ENCODE measurements at regions not wholly inside any gene's neighbourhood (a gene's known extent, or its start where the extent isn't known, plus 50 kb on each side); places are given as distances from the start of the nearest gene placed in this dataset.

DNA sequence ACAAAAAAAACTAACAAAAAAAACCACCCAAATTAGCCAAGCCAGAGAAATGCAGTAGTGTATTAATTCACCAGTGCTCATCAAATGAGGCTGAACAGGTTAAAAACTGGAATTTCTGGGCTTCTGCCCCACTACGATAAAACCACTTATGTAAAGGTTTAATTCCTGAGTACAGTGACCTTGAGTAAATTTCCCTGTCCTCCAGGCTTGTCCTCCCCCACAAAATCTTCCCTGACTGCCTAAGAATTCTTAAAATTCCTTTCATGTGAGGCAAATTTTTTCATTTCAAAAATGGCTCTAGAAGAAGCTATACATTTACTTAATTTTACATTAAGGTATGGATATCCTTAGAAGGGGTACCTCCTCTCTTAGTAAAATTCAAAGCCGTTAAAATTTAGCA is 80.1 kb upstream of the ID4 start:
- Histone ChIP-seq H3K27ac (ENCODE audit: insufficient read depth, low read length) (peak overlapping the region; percentile 67), H2BK15ac (ENCODE audit: low read depth, low read length) (peak overlapping the region; percentile 51; the same call in 1 of the 3 replicates), H3K4me3 (ENCODE audit: insufficient read depth, low read depth, low read length) (no peak overlapping the region), H4K8ac (ENCODE audit: low read depth in 2 of 2, low read length in 2 of 2) (peak overlapping the region; percentile 60 to 74; a peak in 2 of 4 replicates), H3K4ac (ENCODE audit: low read depth, low read length) (peak overlapping the region; percentile 89), H3K27me3 (ENCODE audit: control insufficient read depth, insufficient read depth, low read length) (no peaks in the 10 kb centered on the region), H2BK20ac (ENCODE audit: low read depth, low read length) (peak overlapping the region; percentile 98), H3K9me1 (ENCODE audit: insufficient read depth, low read length) (peaks cover 9% of the 10 kb centered on the region; the same call in 1 of the 2 replicates), H3K79me1 (ENCODE audit: low read depth in 1 of 2, low read length in 2 of 2) (no peaks in the 10 kb centered on the region), H3K18ac (ENCODE audit: low read depth, low read length) (peak overlapping the region; percentile 84; the same call in 1 of the 2 replicates), H4K5ac (ENCODE audit: low read depth, low read length) (peak overlapping the region; percentile 68; the same call in 1 of the 2 replicates), H3K9ac (ENCODE audit: low read depth, low read length) (no peak overlapping the region), H2AK5ac (ENCODE audit: low read depth, low read length) (peak overlapping the region; percentile 55; the same call in 1 of the 2 replicates), H3K56ac (ENCODE audit: extremely low read depth, insufficient read depth, low read length) (peak overlapping the region; percentile 78; the same call in 1 of the 2 replicates), H2BK120ac (ENCODE audit: low read depth, low read length) (peak overlapping the region; percentile 89), H3K14ac (replicated peaks; ENCODE audit: low read depth, low read length) (peak overlapping the region; percentile 90), H3K4me2 (ENCODE audit: low read depth, low read length) (peak overlapping the region; percentile 65; the same call in 1 of the 2 replicates), H2BK5ac (ENCODE audit: low read depth, low read length, poor library complexity, severe bottlenecking) (peak overlapping the region; percentile 80), H3K36me3 (ENCODE audit: control insufficient read depth, insufficient read depth, low read length) (no peaks in the 10 kb centered on the region), H2AK9ac (replicated peaks; ENCODE audit: low read depth, low read length, poor library complexity) (peak overlapping the region; percentile 4), H4K91ac (ENCODE audit: insufficient read depth, low read depth, low read length) (peak overlapping the region; percentile 61), H3K9me3 (ENCODE audit: control insufficient read depth, insufficient read depth, low read length) (no peaks in the 10 kb centered on the region), H2AFZ (replicated peaks; ENCODE audit: low read length, poor library complexity) (peak overlapping the region; percentile 68), H4K20me1 (ENCODE audit: insufficient read depth, low read length) (no peaks in the 10 kb centered on the region), H3K4me1 (ENCODE audit: control insufficient read depth, insufficient read depth, low read length) (peaks cover 8% of the 10 kb centered on the region), H3K23ac (ENCODE audit: low read depth, low read length) (peak overlapping the region; percentile 55; the same call in 1 of the 2 replicates)
- ChIA-PET CTCF (no interaction called here), POLR2A (ENCODE audit: unreplicated experiment) (no interaction called here)
- dilution Hi-C loops (cut with HindIII; ENCODE audit: low sequenced_read_pairs, unreplicated experiment) (no loop called here), intact Hi-C loops (cut with micrococcal nuclease) (no loop called here), in situ Hi-C loops (cut with MboI; ENCODE audit: low sequenced_read_pairs) (no loop called here)
- no peak for TF ChIP-seq CEBPB (IDR thresholded peaks at IDR 0.05; ENCODE audit: low read depth, low read length)
- no peak for TF ChIP-seq RAD21 (IDR thresholded peaks at IDR 0.05; ENCODE audit: low read length)
- TF ChIP-seq, protein P1, sequence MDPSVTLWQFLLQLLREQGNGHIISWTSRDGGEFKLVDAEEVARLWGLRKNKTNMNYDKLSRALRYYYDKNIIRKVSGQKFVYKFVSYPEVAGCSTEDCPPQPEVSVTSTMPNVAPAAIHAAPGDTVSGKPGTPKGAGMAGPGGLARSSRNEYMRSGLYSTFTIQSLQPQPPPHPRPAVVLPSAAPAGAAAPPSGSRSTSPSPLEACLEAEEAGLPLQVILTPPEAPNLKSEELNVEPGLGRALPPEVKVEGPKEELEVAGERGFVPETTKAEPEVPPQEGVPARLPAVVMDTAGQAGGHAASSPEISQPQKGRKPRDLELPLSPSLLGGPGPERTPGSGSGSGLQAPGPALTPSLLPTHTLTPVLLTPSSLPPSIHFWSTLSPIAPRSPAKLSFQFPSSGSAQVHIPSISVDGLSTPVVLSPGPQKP (IDR thresholded peaks at IDR 0.05; ENCODE audit: borderline replicate concordance, low read depth, low read length): no peak
- TF ChIP-seq POLR2A (IDR thresholded peaks at IDR 0.05; ENCODE audit: low read depth, low read length): no peak
- TF ChIP-seq RCOR1 (IDR thresholded peaks at IDR 0.05; ENCODE audit: insufficient replicate concordance, low read length): no peak
- TF ChIP-seq, protein P2, sequence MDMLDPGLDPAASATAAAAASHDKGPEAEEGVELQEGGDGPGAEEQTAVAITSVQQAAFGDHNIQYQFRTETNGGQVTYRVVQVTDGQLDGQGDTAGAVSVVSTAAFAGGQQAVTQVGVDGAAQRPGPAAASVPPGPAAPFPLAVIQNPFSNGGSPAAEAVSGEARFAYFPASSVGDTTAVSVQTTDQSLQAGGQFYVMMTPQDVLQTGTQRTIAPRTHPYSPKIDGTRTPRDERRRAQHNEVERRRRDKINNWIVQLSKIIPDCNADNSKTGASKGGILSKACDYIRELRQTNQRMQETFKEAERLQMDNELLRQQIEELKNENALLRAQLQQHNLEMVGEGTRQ (IDR thresholded peaks at IDR 0.05; ENCODE audit: low read depth, low read length): no peak
- TF ChIP-seq MAZ (IDR thresholded peaks at IDR 0.05; ENCODE audit: borderline replicate concordance, low read depth, low read length): no peak
- TF ChIP-seq MAFK (IDR thresholded peaks at IDR 0.05; ENCODE audit: low read depth, low read length): no peak
- TF ChIP-seq, protein P3, sequence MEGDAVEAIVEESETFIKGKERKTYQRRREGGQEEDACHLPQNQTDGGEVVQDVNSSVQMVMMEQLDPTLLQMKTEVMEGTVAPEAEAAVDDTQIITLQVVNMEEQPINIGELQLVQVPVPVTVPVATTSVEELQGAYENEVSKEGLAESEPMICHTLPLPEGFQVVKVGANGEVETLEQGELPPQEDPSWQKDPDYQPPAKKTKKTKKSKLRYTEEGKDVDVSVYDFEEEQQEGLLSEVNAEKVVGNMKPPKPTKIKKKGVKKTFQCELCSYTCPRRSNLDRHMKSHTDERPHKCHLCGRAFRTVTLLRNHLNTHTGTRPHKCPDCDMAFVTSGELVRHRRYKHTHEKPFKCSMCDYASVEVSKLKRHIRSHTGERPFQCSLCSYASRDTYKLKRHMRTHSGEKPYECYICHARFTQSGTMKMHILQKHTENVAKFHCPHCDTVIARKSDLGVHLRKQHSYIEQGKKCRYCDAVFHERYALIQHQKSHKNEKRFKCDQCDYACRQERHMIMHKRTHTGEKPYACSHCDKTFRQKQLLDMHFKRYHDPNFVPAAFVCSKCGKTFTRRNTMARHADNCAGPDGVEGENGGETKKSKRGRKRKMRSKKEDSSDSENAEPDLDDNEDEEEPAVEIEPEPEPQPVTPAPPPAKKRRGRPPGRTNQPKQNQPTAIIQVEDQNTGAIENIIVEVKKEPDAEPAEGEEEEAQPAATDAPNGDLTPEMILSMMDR (conservative IDR thresholded peaks at IDR 0.05; ENCODE audit: low read depth, low read length): no peak
- TF ChIP-seq FOS (IDR thresholded peaks at IDR 0.05; ENCODE audit: low read depth, low read length): no peak
- no peak for TF ChIP-seq MXI1 (IDR thresholded peaks at IDR 0.05; ENCODE audit: borderline replicate concordance, low read depth, low read length)
- TF ChIP-seq RFX5 (IDR thresholded peaks at IDR 0.05; ENCODE audit: low read depth, low read length): no peak
- no peak for TF ChIP-seq BHLHE40 (IDR thresholded peaks at IDR 0.05; ENCODE audit: low read depth, low read length)
- no peak for TF ChIP-seq NFE2L2 (IDR thresholded peaks at IDR 0.05; ENCODE audit: low read depth, low read length)
- no peak for TF ChIP-seq SMC3 (IDR thresholded peaks at IDR 0.05; ENCODE audit: low read depth, low read length)
- TF ChIP-seq CHD1 (IDR thresholded peaks at IDR 0.05; ENCODE audit: low read depth, low read length): no peak
- BruUV-seq (replicated peaks): no TSS peak
- ATAC-seq (ENCODE audit: low read depth): peak; percentile 27
- WGBS, 2 experiments (ENCODE audit: extremely low coverage in 2 of 2, insufficient read length in 1 of 2): no CpG with 5 or more reads among the region's 2 CpGs
- DNase-seq: peak; percentile 39

Measured in IMR-90 (cell line).